Uterus (tissue), 3 donors: ENCODE measurements at regions not wholly inside any gene's neighbourhood (a gene's known extent, or its start where the extent isn't known, plus 50 kb on each side); places are given as distances from the start of the nearest gene placed in this dataset.

ENCODE experiments used
- DNase-seq, 2 donors: peaks; one replicate each; pipeline ENCODE4 v3.0.0-alpha.2; 2019 to 2020
- H3K27ac ChIP-seq, 2 donors: fragments of 200-600 bp; sonication (generic); 1 replicate in 1 of 2; 2 replicates in 1 of 2; pipeline ENCODE4 v1.5.1; 2016 to 2018
- H3K27me3 ChIP-seq, 2 donors: fragments of 200-600 bp; sonication (generic); one replicate each; pipeline ENCODE4 v1.5.1; 2018 to 2019; ENCODE audit warnings: control low read depth in 1 of 2
- H3K36me3 ChIP-seq, 2 donors: fragments of 200-600 bp; sonication (generic); one replicate each; pipeline ENCODE4 v1.5.1; 2019; ENCODE audit warnings: control low read depth in 1 of 2
- H3K4me1 ChIP-seq, 2 donors: fragments of 200-600 bp; sonication (generic); one replicate each; pipeline ENCODE4 v1.5.1; 2018 to 2019; ENCODE audit warnings: control low read depth in 1 of 2
- H3K4me3 ChIP-seq, 2 donors: fragments of 200-600 bp; sonication (generic); 1 replicate in 1 of 2; 2 replicates in 1 of 2; pipeline ENCODE4 v1.5.1; 2018 to 2019; ENCODE audit warnings: mild to moderate bottlenecking in 1 of 2
- H3K9me3 ChIP-seq, 2 donors: fragments of 200-600 bp; sonication (generic); one replicate each; pipeline ENCODE4 v1.5.1; 2019; ENCODE audit warnings: control low read depth in 1 of 2
- POLR2A ChIP-seq, 2 donors: fragments of 450-650 bp; IDR thresholded peaks; one replicate each; pipeline ENCODE4 v1.6.1; 2016; ENCODE audit warnings: antibody characterized with exemption in 2 of 2, mild to moderate bottlenecking in 1 of 2, moderate library complexity in 1 of 2
- intact Hi-C: fragments of 100-400 bp; cut with DNase I; formaldehyde crosslinking; loops from one replicate; pipeline ENCODE4 v1.15.1; 2023; ENCODE audit warnings: low total_unique reads
- TF ChIP-seq, protein P1 (sequence below), 4 experiments: fragments of 200-600 bp in 2 of 4; fragments of 450-650 bp in 2 of 4; sonication (generic) in 2 of 4; IDR thresholded peaks; one replicate each; pipeline ENCODE4 v1.5.1; 2016 to 2019; ENCODE audit warnings: antibody characterized with exemption in 4 of 4, mild to moderate bottlenecking in 2 of 4, moderate library complexity in 1 of 4
- donor health status: DM: yes; HTN: yes; CAD: no.

DNA sequence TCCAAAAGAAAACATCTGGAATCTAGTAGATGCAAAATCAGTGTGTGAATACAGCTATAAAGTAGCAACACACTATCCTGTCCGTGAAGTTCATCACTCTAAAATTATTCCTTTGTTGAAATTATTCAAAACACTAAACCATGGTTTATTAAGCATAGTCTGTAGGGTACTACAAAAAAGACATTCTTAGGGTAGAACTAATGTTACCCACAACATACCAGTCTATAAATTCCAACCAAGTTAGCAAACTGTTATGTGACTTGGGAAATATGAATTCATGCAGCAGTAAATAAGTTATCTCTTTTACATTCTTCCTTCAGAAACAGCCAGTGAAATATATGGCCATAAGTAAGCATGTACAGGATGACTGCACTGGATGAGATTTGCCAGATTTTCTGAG lies 580.3 kb upstream of the ADGRB3 start:
- no peaks in the 10 kb centered on the region for H3K4me1 ChIP-seq
- intact Hi-C loops, result no loop called here
- H3K27me3 ChIP-seq, result no peaks in the 10 kb centered on the region
- H3K4me3 ChIP-seq, result no peak overlapping the region
- no peaks in the 10 kb centered on the region for H3K9me3 ChIP-seq
- DNase-seq, result no peak
- H3K27ac ChIP-seq, result no peak overlapping the region
- no peak for TF ChIP-seq POLR2A (IDR thresholded peaks at IDR 0.05)
- TF ChIP-seq, protein P1, sequence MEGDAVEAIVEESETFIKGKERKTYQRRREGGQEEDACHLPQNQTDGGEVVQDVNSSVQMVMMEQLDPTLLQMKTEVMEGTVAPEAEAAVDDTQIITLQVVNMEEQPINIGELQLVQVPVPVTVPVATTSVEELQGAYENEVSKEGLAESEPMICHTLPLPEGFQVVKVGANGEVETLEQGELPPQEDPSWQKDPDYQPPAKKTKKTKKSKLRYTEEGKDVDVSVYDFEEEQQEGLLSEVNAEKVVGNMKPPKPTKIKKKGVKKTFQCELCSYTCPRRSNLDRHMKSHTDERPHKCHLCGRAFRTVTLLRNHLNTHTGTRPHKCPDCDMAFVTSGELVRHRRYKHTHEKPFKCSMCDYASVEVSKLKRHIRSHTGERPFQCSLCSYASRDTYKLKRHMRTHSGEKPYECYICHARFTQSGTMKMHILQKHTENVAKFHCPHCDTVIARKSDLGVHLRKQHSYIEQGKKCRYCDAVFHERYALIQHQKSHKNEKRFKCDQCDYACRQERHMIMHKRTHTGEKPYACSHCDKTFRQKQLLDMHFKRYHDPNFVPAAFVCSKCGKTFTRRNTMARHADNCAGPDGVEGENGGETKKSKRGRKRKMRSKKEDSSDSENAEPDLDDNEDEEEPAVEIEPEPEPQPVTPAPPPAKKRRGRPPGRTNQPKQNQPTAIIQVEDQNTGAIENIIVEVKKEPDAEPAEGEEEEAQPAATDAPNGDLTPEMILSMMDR (IDR thresholded peaks at IDR 0.05), result no peak
- no peaks in the 10 kb centered on the region for H3K36me3 ChIP-seq

DNA sequence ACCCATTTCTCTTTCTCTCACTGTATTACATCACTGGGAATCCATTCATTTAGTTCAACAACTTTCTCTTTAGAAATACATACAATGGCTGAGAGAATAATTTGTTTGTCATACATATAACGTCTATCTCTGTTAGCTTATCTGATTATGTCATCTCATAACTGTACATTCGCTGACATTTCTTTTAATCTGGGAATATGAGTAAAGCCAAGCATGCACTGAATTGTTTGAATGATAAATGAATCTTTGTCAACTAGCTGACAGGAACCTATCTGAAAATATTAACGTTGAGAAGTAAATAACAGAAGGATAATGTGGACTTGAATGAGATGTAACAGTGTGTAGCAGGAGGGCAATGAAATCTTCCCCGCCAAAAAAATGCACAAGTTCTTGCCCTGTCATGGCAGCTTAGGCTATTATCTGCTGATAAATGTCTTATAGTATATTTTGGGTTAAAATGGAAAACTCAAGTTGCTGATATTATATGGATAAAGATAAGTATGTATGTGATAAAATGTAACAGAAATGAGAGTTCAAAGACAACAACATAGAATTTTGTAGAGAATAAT lies 581.2 kb upstream of the ADGRB3 start:
- TF ChIP-seq POLR2A (IDR thresholded peaks at IDR 0.05), result no peak
- TF ChIP-seq, protein P1 (IDR thresholded peaks at IDR 0.05), result no peak
- DNase-seq, result no peak
- intact Hi-C loops, result no loop called here
- no peak overlapping the region for H3K4me3 ChIP-seq
- no peaks in the 10 kb centered on the region for H3K4me1 ChIP-seq
- no peaks in the 10 kb centered on the region for H3K9me3 ChIP-seq
- H3K27me3 ChIP-seq, result no peaks in the 10 kb centered on the region
- no peak overlapping the region for H3K27ac ChIP-seq
- no peaks in the 10 kb centered on the region for H3K36me3 ChIP-seq

DNA sequence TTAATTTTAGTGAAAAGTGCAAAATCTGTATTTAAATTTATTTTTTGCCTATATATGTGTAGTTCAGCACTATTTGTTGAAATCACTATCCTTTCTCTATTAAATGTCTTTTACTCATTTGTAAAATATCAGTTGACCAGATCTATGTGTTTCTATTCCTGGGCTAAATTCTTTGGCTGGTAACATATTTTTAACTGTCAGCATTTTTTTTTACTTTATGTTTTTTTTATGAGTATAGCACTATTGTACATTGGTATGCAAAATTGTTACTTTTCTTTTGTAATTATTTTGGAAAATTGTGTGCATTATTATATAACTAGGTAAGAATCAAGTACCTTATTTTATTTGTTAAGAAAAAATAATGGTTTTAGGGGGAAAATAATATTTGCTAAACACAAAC lies 582.8 kb upstream of the ADGRB3 start:
- Histone ChIP-seq H3K9me3 (no peaks in the 10 kb centered on the region), H3K27ac (no peak overlapping the region), H3K4me1 (no peaks in the 10 kb centered on the region), H3K4me3 (no peak overlapping the region), H3K36me3 (no peaks in the 10 kb centered on the region), H3K27me3 (no peaks in the 10 kb centered on the region)
- no peak for DNase-seq
- TF ChIP-seq POLR2A (IDR thresholded peaks at IDR 0.05), result no peak
- TF ChIP-seq, protein P1 (IDR thresholded peaks at IDR 0.05), result no peak
- intact Hi-C loops, result no loop called here

DNA sequence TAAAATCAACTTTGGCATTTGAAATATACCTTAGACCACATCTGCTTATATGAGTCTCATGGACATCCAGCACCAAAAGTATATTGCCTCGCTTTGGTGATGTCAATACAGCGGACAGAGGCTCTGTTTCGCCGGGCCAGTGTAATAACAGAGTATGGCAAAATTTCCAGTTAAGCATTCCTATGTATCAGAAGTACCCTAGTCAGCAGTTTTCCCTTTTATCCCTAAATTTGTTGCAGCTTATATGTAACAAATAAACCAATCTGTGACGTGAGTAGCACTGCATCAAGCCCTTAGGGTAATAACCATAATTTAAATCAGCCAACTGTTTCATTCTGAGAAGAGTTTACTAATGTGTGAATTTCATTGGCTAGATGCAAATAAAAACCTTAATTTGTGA lies 585.5 kb upstream of the ADGRB3 start:
- Histone ChIP-seq H3K27ac (no peak overlapping the region), H3K4me3 (no peak overlapping the region), H3K36me3 (no peaks in the 10 kb centered on the region), H3K9me3 (no peaks in the 10 kb centered on the region), H3K4me1 (no peaks in the 10 kb centered on the region), H3K27me3 (no peaks in the 10 kb centered on the region)
- intact Hi-C loops, result no loop called here
- DNase-seq, result no peak
- no peak for TF ChIP-seq POLR2A (IDR thresholded peaks at IDR 0.05)
- TF ChIP-seq, protein P1 (IDR thresholded peaks at IDR 0.05), result no peak

DNA sequence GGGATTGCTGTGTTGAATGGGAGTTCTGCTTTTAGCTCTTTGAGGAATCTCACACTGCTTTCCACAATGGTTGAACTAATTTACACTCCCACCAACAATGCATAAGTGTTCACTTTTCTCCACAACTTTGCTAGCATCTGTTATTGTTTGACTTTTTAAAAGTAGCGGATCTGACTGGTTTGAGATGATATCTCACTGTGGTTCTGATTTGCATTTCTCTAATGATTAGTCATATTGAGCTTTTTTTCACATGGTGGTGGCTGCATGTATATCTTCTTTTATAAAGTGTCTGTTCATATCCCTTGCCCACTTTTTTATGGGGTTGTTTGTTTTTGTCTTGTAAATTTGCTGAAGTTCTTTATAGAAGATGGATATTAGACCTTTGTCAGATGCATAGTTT lies 588.3 kb upstream of the ADGRB3 start:
- H3K4me1 ChIP-seq, result no peaks in the 10 kb centered on the region
- no peak for TF ChIP-seq POLR2A (IDR thresholded peaks at IDR 0.05)
- TF ChIP-seq, protein P1 (IDR thresholded peaks at IDR 0.05), result no peak
- DNase-seq, result no peak
- H3K4me3 ChIP-seq, result no peak overlapping the region
- no peaks in the 10 kb centered on the region for H3K27me3 ChIP-seq
- no peak overlapping the region for H3K27ac ChIP-seq
- no peaks in the 10 kb centered on the region for H3K9me3 ChIP-seq
- H3K36me3 ChIP-seq, result no peaks in the 10 kb centered on the region
- intact Hi-C loops, result no loop called here
